ENCODE measurements at regions not wholly inside any gene's neighbourhood (a gene's known extent, or its start where the extent isn't known, plus 50 kb on each side); places are given as distances from the start of the nearest gene placed in this dataset.
"Not testable (repeated sequence)": the region's sequence is repeated elsewhere in the genome, so short reads cannot be mapped to it uniquely, and the experiment has no call there.

- DNase-seq (ENCODE audit: low read depth in 2 of 2), result no peak
Measured at GRCh38 chr1:105386489-105386888, 1636.8 kb downstream of the AMY1C start.

- DNase-seq (ENCODE audit: low read depth in 2 of 2), result no peak
Measured at GRCh38 chr1:105396001-105396400, 1646.3 kb downstream of the AMY1C start.

GRCh38 chr1:105398909-105399308 lies 1649.2 kb downstream of the AMY1C start:
- no peak for DNase-seq (ENCODE audit: low read depth in 2 of 2)

GRCh38 chr1:105399716-105400115 lies 1650.0 kb downstream of the AMY1C start:
- no peak for DNase-seq (ENCODE audit: low read depth in 2 of 2)

GRCh38 chr1:105416261-105416660 lies 1640.2 kb upstream of the PRMT6 start:
- no peak for DNase-seq (ENCODE audit: low read depth in 2 of 2)

- DNase-seq (ENCODE audit: low read depth in 2 of 2), result no peak
Measured at GRCh38 chr1:105419030-105419429, 1637.4 kb upstream of the PRMT6 start.

- DNase-seq (ENCODE audit: low read depth in 2 of 2), result no peak
Measured at GRCh38 chr1:105427543-105427942, 1628.9 kb upstream of the PRMT6 start.

- no peak for DNase-seq (ENCODE audit: low read depth in 2 of 2)
Measured at GRCh38 chr1:105436589-105437259, 1619.8 kb upstream of the PRMT6 start.

- DNase-seq (ENCODE audit: low read depth in 2 of 2), result no peak
Measured at GRCh38 chr1:105437847-105438246, 1618.6 kb upstream of the PRMT6 start.

- DNase-seq (ENCODE audit: low read depth in 2 of 2), result no peak
Measured at GRCh38 chr1:105442901-105443300, 1613.6 kb upstream of the PRMT6 start.

GRCh38 chr1:105459759-105460158 lies 1596.7 kb upstream of the PRMT6 start:
- no peak for DNase-seq (ENCODE audit: low read depth in 2 of 2)

- DNase-seq (ENCODE audit: low read depth in 2 of 2), result no peak
Measured at GRCh38 chr1:105462308-105462707, 1594.2 kb upstream of the PRMT6 start.

- no peak for DNase-seq (ENCODE audit: low read depth in 2 of 2)
Measured at GRCh38 chr1:105467549-105467948, 1588.9 kb upstream of the PRMT6 start.

- DNase-seq (ENCODE audit: low read depth in 2 of 2), result not testable (repeated sequence)
Measured at GRCh38 chr1:105470541-105470940, 1585.9 kb upstream of the PRMT6 start.

GRCh38 chr1:105483436-105483835 lies 1573.0 kb upstream of the PRMT6 start:
- no peak for DNase-seq (ENCODE audit: low read depth in 2 of 2)

- no peak for DNase-seq (ENCODE audit: low read depth in 2 of 2)
Measured at GRCh38 chr1:105485207-105485606, 1571.3 kb upstream of the PRMT6 start.

- DNase-seq (ENCODE audit: low read depth in 2 of 2), result no peak
Measured at GRCh38 chr1:105492921-105493320, 1563.6 kb upstream of the PRMT6 start.

- no peak for DNase-seq (ENCODE audit: low read depth in 2 of 2)
Measured at GRCh38 chr1:105516068-105516467, 1540.4 kb upstream of the PRMT6 start.

GRCh38 chr1:105533996-105534395 lies 1522.5 kb upstream of the PRMT6 start:
- DNase-seq (ENCODE audit: low read depth in 2 of 2), result no peak

GRCh38 chr1:105544475-105544874 lies 1512.0 kb upstream of the PRMT6 start:
- DNase-seq (ENCODE audit: low read depth in 2 of 2), result no peak

GRCh38 chr1:105556266-105556665 lies 1500.2 kb upstream of the PRMT6 start:
- DNase-seq (ENCODE audit: low read depth in 2 of 2), result no peak

GRCh38 chr1:105558023-105558422 lies 1498.5 kb upstream of the PRMT6 start:
- no peak for DNase-seq (ENCODE audit: low read depth in 2 of 2)

GRCh38 chr1:105565006-105565405 lies 1491.5 kb upstream of the PRMT6 start:
- DNase-seq (ENCODE audit: low read depth in 2 of 2), result no peak

GRCh38 chr1:105585791-105586190 lies 1470.7 kb upstream of the PRMT6 start:
- no peak for DNase-seq (ENCODE audit: low read depth in 2 of 2)
